ENCODE measurements at regions not wholly inside any gene's neighbourhood (a gene's known extent, or its start where the extent isn't known, plus 50 kb on each side); places are given as distances from the start of the nearest gene placed in this dataset.
"Not testable (repeated sequence)": the region's sequence is repeated elsewhere in the genome, so short reads cannot be mapped to it uniquely, and the experiment has no call there.

GRCh38 chr3:40908612-40909011 lies 290.7 kb upstream of the CTNNB1 start:
- no peak for DNase-seq

GRCh38 chr3:40911264-40911663 lies 288.0 kb upstream of the CTNNB1 start:
- DNase-seq = no peak

GRCh38 chr3:40911928-40912327 lies 287.4 kb upstream of the CTNNB1 start:
- DNase-seq = no peak

GRCh38 chr3:40912461-40912860 lies 286.8 kb upstream of the CTNNB1 start:
- DNase-seq = no peak

- DNase-seq = no peak
Observed at GRCh38 chr3:40913192-40913591, 286.1 kb upstream of the CTNNB1 start.

- no peak for DNase-seq
Observed at GRCh38 chr3:40913641-40914040, 285.7 kb upstream of the CTNNB1 start.

- no peak for DNase-seq
Observed at GRCh38 chr3:40914475-40914874, 284.8 kb upstream of the CTNNB1 start.

GRCh38 chr3:40915346-40915865 lies 283.9 kb upstream of the CTNNB1 start:
- DNase-seq = no peak

- no peak for DNase-seq
Observed at GRCh38 chr3:40920041-40920440, 279.3 kb upstream of the CTNNB1 start.

- no peak for DNase-seq
Observed at GRCh38 chr3:40921251-40921650, 278.1 kb upstream of the CTNNB1 start.

GRCh38 chr3:40923143-40923542 lies 276.2 kb upstream of the CTNNB1 start:
- no peak for DNase-seq

- no peak for DNase-seq
Observed at GRCh38 chr3:40923651-40924050, 275.7 kb upstream of the CTNNB1 start.

- DNase-seq = no peak
Observed at GRCh38 chr3:40924559-40925141, 274.7 kb upstream of the CTNNB1 start.

GRCh38 chr3:40925231-40925630 lies 274.1 kb upstream of the CTNNB1 start:
- no peak for DNase-seq

GRCh38 chr3:40930131-40930538 lies 269.2 kb upstream of the CTNNB1 start:
- no peak for DNase-seq

GRCh38 chr3:40930756-40931155 lies 268.5 kb upstream of the CTNNB1 start:
- no peak for DNase-seq

GRCh38 chr3:40938591-40938990 lies 260.7 kb upstream of the CTNNB1 start:
- DNase-seq = no peak

- DNase-seq = no peak
Observed at GRCh38 chr3:40939030-40939740, 260.1 kb upstream of the CTNNB1 start.

GRCh38 chr3:40939741-40940130 lies 259.6 kb upstream of the CTNNB1 start:
- DNase-seq = no peak

- DNase-seq = no peak
Observed at GRCh38 chr3:40940651-40941050, 258.7 kb upstream of the CTNNB1 start.

GRCh38 chr3:40947022-40947421 lies 252.3 kb upstream of the CTNNB1 start:
- not testable (repeated sequence) for DNase-seq

- not testable (repeated sequence) for DNase-seq
Observed at GRCh38 chr3:40949347-40949746, 250.0 kb upstream of the CTNNB1 start.

- no peak for DNase-seq
Observed at GRCh38 chr3:40951636-40952035, 247.7 kb upstream of the CTNNB1 start.

GRCh38 chr3:40961104-40961857 lies 238.0 kb upstream of the CTNNB1 start:
- DNase-seq = no peak

Measured in stimulated activated CD4-positive, alpha-beta T cell treated with anti-CD3 and anti-CD28 coated beads, Interleukin-12 subunit alpha, Interleukin-12 subunit beta, amount 100 ng/mL, for 4 hours (primary cell).